GM18873 (cell line): ENCODE measurements at regions not wholly inside any gene's neighbourhood (a gene's known extent, or its start where the extent isn't known, plus 50 kb on each side); places are given as distances from the start of the nearest gene placed in this dataset.

ENCODE experiments used
- ATAC-seq: cut with Tn5 transposase; IDR thresholded peaks from one replicate; pipeline ENCODE4 v1.9.1; 2021; ENCODE audit warnings: mild to moderate bottlenecking, moderate library complexity, moderate number of reproducible peaks; ENCODE audit not compliant: unreplicated experiment, low FRiP score

DNA sequence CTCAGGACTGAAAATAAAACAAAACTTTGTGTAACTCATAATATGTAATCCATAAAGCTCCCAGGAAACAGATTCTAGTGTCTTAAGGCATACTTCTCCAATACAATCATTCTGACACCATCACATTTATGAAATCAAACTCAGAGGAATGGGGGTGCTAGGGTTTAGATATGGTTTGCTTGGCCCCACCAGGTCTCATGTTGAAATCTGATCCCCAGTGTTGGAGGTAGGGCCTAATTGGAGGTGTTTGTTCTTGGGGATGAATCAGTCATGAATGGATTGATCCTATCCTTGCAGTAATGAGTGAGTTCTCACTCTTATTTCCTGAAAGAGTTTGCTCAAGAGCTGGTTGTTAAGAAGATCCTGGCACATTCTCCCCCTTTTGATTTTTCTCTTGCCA, 380.9 kb downstream of the ETS1 start:
- ATAC-seq = no peak

DNA sequence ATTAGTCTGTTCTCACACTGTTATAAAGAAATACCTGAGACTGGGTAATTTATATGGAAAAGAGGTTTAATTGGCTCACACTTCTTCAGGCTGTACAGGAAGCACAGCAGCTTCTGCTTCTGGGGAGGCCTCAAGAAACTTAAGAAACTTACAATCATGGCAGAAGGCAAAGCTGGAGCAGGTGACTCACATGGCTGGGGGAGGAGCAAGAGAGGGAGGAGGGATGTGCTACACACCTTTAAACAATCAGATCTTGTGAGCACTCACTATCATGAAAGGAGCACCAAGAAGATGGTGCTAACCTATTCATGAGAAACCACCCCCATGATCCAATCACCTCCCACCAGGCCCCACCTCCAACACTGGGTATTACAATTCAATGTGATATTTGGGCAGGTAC, 381.6 kb downstream of the ETS1 start:
- no peak for ATAC-seq

DNA sequence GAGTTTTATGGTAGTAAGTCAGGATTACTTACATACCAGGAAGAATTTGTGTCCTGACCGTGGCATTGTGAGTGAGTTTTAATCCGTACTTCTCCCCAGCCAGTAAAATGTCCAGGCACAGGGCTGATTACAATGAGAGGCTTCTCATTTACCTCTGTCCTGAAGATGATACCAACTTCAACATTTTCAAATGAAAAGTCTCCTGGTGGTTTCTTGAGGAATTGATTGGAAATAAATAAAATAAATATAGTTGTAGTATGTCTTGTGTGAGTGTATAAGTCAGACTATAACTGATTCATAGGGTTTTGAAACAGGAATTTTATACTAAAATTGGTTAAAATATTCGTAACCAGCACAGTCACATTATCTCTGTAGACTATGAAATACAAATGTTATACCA, 382.5 kb downstream of the ETS1 start:
- ATAC-seq = no peak

DNA sequence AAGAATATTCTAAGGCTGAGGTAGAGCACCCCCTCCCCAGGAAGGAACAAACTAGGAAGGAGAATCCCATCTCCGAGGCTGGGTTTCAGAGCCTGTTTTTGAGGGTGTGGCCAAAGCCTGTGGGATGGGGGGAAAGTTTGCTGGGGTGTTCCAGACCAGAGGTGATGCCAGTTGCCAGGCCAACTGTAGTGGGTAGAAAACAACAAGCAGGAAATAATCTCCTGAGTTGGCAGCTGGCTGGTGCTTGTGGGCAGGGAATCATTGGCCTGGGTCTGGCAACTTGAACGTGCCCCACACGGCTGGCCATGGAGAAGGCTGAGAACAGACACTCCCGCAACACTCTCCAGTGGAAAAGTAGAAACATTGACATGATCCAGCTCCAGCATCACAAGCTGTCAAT, 385.6 kb downstream of the ETS1 start:
- no peak for ATAC-seq

DNA sequence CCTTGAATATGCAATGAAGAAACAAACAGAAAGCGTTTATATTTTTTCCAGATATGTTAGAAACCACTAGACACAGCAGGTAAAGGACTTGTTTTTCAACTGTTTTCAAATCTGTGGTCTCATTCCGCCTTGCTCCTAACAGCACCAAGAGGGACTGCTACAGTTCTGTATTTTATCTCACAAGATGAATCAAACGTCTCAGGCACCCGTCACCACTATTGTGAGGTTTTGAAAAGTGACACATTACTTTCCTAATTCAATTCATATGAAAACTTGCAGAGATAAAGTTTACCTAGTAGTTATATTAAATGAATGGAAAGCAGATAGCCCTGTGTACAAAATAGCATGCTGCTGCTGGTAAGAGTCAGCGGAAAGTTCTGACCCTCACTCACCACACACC, 386.3 kb downstream of the ETS1 start:
- ATAC-seq = no peak

DNA sequence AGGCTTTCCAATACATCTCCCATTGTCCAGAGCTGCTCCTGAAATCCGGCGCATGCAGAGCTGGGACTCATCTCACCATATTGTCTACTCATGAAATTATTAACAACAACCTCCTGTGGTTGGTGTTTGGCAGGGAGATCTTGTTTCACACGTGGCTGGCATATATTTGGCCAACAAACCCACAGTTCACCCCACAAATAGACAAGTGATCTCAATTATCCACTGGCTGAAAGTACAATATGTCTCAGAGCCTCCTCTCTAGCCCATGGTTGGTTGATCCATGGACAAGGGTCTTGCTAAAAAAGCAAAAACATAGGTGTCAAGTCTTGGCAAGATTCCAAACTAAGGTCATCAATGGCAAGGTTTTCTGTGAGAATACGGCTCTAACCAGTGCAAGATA, 386.9 kb downstream of the ETS1 start:
- ATAC-seq = no peak

DNA sequence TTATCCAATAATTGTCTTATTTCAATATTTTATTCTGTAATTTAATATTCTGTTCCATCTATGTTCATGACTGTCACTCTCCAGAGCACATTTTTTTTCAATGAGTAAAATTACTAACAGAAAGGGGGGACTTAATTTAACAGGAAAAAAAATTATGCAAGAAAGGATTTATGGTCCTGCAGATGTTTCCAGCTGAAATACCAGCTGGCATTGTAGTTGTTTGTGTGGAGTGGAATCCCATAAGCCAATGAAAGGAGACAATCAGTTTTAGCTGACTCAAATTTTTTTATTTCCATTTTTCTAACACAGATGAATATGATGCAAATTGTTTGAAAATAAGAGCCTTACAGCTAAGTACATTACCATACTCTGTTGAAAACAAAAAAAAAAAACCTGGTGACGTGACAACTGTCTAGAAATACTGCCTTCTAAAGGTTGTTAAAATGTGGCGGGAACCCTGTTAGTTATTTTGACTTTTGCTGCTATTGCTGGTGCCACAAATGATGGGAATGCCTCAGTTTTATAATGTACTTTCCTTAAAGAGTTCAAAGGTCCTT, 389.1 kb downstream of the ETS1 start:
- no peak for ATAC-seq

DNA sequence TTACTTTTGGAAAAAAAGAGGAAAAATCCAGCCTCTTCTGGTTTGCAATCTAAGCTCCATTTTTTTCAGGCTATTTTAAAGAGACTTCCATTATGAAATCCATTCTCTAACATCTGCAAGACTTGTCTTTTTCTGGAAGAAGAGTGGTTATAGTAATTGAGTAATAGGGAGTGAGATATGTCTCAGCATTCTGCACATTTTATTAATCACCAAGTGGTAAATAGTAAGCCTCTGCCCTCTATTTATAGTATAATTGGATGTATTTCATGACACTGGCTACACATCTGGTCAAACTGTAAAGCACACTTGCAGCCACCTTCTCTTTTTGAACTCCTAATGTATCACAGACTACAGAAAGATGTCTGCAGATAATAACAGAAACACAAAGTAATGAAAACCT, 391.1 kb downstream of the ETS1 start:
- no peak for ATAC-seq

DNA sequence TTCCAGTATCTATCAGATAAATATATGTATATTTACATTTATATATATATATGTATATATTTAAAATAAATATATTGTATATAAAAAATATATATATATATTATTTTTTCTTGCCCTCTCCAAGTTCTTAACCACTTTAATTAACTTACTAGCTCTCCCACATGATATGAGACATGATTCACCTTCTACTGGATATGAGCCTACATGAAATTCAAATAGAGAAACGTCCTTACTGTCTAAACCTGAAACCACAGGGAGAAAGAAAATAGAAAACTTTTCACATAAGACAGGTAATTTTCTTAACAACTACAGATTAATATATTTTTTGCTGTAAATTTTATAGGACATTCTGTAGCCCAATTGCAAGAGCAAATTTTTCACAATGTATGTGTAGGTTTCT, 391.6 kb downstream of the ETS1 start:
- no peak for ATAC-seq

DNA sequence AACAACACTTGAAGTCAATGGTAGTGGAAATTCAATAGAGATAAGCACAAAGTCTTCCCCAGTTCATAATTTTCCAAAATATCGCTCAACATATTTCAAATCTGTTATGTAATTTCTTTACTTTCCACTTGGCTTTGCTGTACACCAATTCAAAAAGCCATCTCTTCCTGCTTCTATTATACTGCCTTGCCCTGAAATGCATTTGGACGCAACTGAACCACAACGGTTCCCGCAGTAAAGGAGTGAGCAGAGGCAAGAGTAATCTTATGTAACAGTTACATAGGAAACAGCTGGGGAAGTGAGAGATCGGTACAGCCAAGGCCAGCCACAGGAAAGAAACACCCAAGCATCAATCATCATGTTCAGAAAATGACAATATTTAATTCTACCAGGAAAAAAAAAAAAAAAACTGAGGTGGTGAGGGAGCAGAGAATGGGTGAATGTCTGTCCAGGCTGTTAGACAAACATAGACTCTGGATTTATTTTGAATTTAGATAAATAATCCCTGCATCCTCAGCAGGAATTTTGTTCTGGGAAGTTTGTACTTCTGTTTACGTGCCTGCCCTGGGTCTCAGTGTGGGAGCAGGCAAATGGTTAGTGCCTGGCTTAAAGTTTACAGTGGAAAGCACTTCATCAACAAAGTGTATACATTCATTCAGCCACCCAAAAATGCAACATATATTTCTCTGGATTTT, 392.2 kb downstream of the ETS1 start:
- ATAC-seq = no peak

DNA sequence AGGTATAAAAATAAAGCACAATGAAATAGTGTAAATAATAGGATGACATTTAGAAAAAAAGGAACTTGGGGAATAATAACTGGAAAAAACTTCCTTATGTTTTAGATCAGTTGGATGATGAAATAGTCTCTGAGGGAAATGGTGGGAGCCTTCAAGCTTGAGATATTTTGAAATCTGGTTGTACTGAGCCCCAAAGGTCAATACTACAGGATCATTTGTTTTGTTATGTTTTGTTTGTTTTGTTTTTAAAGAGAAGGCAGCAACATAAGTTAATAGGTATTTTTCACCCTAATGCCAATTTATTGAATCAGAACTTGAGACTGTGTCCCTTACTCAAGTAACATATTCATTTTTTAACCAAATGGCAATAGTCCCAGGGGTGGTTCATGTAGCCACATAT, 393.1 kb downstream of the ETS1 start:
- no peak for ATAC-seq

DNA sequence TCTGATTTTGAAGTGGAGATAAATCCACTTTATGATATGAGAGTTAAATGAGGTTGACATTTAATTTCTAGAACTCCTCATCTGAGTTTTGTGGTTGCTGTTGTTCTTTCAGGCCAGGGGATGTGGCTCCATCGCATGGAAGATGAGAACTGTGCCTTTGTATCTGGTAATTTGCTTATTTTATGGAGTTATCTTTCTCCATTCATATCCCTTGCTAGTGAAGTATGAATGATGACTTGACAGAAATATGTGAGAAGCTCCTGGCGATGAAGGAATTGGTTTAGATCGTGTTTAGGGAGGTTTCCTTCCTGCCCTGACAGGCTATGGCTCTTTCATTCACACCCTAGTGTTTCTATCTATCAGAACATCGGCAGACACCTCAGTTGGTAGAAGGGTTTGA, 393.7 kb downstream of the ETS1 start:
- ATAC-seq = no peak

DNA sequence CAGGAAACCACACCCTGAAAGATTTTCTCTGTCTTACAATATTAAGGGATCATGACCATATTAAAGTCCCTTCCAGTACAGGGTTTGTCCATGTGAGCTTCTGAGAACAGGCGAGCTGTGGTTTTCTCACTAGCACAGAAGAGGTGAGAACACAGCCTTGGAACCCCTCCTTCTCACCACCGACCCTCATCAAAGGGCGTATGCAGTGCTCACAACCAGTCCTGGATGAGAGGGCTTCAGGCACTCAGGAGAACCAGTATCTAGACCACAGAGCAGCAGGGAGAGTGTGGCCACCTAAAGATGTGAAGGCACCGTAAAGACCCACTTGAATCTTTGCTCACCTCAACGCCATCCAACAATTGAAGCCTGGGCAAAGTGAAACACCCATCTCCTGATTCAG, 397.0 kb downstream of the ETS1 start:
- ATAC-seq = no peak

DNA sequence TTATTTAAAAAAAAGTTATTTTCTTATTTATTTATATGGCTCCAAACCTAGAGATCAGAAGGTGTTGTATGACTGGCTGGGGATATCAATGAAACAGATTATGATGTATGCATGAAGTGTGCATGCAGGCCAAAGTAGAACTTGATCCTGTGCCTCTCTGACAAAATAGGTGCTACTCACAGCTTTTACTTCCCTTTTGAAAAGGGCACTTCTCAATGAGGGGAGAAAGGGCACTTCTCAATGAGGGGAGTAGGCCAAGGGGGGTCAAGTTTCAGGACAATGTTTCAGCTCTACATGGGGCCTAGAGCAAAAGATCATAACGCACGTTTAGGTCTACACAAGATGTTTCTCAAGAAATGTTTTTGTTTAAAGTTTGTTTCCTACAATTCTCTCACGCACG, 397.5 kb downstream of the ETS1 start:
- no peak for ATAC-seq

DNA sequence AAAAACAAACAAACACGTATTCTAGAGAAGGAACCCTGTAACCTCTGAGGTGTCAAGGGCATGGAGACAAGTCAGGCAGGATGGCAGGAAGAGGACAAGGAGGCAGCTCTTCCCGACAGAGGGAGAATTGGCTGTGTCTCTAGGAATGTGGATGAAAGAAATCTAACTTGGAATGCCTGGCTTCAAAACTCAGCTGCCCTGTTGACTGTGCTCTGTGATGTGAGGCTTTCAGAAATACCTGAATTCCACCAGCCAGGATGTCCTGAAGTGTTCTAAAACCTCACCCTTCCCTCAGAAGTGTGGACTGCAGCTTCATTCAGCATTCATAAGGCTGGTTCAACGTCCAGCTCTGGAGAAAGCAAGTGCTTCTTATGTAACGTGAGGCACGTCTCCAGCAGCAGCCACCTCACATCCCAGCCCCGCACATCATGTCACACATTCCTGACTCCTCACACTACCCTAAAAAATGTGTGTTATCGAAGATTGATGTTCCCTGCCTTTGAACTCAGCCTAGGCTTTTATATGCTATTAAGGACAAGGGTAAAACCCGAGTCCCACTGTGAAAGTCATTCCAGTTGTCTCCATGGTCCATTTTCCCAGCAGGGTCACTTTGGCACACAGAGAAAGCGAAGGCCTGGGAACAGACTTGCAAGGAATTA, 398.9 kb downstream of the ETS1 start:
- no peak for ATAC-seq

DNA sequence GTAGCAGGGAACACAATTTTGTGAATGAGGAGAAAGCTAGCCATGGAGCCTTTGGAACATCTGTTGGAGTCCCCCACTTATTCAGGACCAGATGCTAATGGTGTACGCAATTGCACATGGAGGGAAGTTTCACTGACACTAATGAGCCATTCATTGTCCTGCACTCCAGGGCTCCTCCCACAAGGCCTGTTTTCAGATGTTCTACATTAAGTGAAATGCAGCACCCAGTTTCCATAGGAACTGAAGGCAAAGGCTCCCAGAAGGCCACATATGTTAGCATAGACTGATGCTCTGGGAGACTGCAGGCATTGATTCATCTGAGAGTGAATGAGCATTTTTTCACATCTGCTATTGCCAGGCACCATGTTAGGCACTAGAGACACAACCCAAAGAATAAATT, 399.5 kb downstream of the ETS1 start:
- ATAC-seq = no peak

DNA sequence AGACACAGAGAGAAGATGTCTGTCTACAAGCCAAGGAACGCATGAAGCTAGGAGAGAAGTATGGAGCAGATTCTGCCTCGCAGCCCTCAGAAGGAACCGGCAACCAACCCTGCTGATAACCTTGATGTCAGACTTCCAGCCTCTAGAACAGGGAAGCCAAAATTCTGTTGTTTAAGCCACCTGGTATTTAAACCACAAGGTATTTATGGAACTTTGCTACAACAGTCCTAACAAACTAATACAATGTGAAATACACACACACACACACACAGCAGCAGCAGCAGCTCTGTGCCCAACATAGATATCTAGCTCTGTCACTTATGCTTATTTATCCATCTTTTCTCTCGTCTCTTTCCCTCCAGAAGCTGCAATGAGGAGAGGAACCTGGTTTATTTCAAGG, 400.0 kb downstream of the ETS1 start:
- no peak for ATAC-seq

DNA sequence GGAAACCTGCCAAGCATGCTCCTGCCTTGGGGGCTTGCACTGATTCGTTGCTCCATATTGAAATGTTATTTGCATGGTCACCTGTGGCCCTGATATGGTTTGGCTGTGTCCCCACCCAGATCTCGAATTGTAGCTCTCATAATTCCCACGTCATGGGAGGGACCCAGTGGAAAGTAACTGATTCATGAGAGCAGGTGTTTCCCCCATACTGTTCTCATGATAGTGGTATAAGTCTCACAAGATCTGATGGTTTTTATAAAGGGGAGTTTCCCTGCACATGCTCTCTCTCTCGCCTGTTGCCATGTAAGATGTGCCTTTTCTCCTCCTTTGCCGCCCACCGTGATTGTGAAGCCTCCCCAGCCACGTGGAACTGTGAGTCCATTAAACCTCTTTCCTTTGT, 402.4 kb downstream of the ETS1 start:
- no peak for ATAC-seq

DNA sequence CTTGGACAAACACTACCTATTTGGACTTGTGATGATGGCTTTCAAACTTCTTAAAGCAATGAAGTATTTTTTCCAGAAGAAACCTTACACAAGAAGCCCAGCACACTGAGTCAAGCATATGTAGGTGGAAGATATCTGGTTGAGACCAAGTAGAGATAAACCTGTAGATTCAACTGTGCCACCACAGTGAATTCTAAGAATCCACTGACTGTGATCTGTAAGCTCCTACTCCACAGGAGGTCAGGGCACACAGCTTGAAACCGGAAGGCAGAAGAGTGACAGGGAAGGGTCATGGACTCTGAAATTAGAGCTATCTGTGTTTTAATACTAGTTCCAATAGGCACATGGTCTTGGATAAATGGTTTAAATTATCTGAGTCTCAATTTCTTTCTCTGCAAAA, 404.5 kb downstream of the ETS1 start:
- no peak for ATAC-seq

DNA sequence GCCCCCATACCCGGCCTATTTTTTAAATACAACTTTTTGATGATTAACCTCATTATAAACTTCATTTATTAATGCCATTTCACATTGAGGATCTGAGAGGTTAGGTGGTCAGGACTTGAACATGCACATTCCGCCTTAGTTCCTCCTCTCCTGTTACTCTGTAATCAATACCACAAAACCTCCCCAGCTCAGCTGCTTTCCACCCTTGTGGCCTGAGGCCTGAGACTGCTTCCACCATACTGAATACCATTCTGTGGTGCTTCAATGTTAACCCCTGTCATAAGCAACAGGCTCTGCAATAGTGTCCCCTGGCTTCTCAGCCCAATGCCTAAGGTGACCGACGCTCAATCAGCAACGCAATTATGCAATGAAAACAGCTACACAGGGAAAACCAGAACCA, 405.4 kb downstream of the ETS1 start:
- ATAC-seq = no peak

DNA sequence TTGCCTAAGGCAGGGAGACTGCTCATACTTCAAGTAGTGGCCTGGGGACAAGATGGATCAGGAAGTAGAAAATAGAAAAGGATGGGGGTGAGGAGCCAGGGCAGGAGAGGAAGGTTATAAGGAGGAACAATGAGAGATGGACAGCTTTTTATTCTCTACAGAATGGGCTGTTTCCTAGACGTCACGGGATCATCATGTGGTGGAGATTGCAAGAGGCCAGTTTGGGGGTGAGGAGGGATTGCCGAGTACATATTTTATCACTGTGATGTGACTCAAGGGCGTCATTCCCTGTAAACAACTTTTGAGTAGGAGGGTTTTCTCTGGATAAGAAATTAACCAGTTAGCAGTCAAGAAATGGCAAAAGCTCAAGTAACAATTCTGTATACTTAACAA, 406.3 kb downstream of the ETS1 start:
- ATAC-seq = no peak

DNA sequence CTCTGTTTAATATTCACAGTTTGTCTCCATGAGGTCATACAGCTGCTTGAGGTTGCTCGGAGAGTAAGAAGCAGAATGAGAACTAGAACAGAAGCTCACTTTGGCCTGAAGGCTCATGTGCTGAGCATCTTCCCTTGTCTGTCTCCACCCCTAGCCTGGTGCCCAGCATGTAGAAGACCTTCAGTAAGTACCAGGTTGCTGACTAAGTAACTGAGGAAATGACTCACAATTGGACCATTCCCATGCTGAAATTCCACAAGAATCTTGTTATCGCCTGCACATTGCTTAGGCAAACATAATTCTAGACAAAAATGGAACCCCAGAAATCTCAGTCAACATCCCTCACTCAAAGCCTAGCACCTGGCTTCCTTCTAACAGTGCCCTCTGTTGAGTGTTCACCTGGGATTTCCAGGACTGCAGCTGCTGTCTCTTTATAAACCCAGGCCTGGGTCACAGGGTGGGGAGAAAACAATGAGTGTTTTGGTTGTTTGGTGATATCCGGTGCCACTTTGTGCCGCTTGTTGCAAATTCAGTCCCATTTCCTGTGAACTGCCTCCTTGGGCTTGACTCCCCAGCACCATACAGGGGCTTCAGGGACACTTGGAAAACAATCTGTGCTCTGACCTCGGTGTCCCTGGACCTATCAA, 406.8 kb downstream of the ETS1 start:
- no peak for ATAC-seq
